HG02642 (cell line): ENCODE measurements at regions not wholly inside any gene's neighbourhood (a gene's known extent, or its start where the extent isn't known, plus 50 kb on each side); places are given as distances from the start of the nearest gene placed in this dataset.

ENCODE experiments used
- ATAC-seq: cut with Tn5 transposase; IDR thresholded peaks from one replicate; pipeline ENCODE4 v1.9.1; 2021; ENCODE audit warnings: mild to moderate bottlenecking; ENCODE audit not compliant: unreplicated experiment, poor library complexity

GRCh38 chr1:188931506-188931905 is 1546.2 kb downstream of the BRINP3 start:
- ATAC-seq: no peak

GRCh38 chr1:188937965-188938551 is 1539.6 kb downstream of the BRINP3 start:
- no peak for ATAC-seq

- no peak for ATAC-seq
These were observed 1535.7 kb downstream of the BRINP3 start for GRCh38 chr1:188941986-188942385.

- no peak for ATAC-seq
These were observed 1528.0 kb downstream of the BRINP3 start for GRCh38 chr1:188949701-188950100.

- no peak for ATAC-seq
These were observed 1519.1 kb downstream of the BRINP3 start for GRCh38 chr1:188958461-188959115.

- ATAC-seq: no peak
These were observed 1490.8 kb downstream of the BRINP3 start for GRCh38 chr1:188986745-188987417.

GRCh38 chr1:188988589-188988988 is 1489.1 kb downstream of the BRINP3 start:
- ATAC-seq: no peak

- no peak for ATAC-seq
These were observed 1486.3 kb downstream of the BRINP3 start for GRCh38 chr1:188991221-188991930.

- no peak for ATAC-seq
These were observed 1469.8 kb downstream of the BRINP3 start for GRCh38 chr1:189007824-189008223.

- ATAC-seq: no peak
These were observed 1456.1 kb downstream of the BRINP3 start for GRCh38 chr1:189021577-189021976.

GRCh38 chr1:189022015-189022414 is 1455.6 kb downstream of the BRINP3 start:
- ATAC-seq: no peak

GRCh38 chr1:189027512-189027911 is 1450.2 kb downstream of the BRINP3 start:
- ATAC-seq: no peak

GRCh38 chr1:189033169-189033568 is 1444.5 kb downstream of the BRINP3 start:
- ATAC-seq: no peak

GRCh38 chr1:189036628-189037027 is 1441.0 kb downstream of the BRINP3 start:
- ATAC-seq: no peak

- ATAC-seq: no peak
These were observed 1431.5 kb downstream of the BRINP3 start for GRCh38 chr1:189046127-189046526.

- ATAC-seq: no peak
These were observed 1392.9 kb downstream of the BRINP3 start for GRCh38 chr1:189084811-189085210.

GRCh38 chr1:189103956-189104355 is 1373.7 kb downstream of the BRINP3 start:
- no peak for ATAC-seq

- no peak for ATAC-seq
These were observed 1360.4 kb downstream of the BRINP3 start for GRCh38 chr1:189117072-189117770.

- ATAC-seq: no peak
These were observed 1355.7 kb downstream of the BRINP3 start for GRCh38 chr1:189121941-189122340.

- no peak for ATAC-seq
These were observed 1352.0 kb downstream of the BRINP3 start for GRCh38 chr1:189125694-189126093.
